Panc1 (cell line): ENCODE measurements at regions not wholly inside any gene's neighbourhood (a gene's known extent, or its start where the extent isn't known, plus 50 kb on each side); places are given as distances from the start of the nearest gene placed in this dataset.

ENCODE experiments used
- ATAC-seq: fragments of 200-7000 bp; cut with Tn5 transposase; 2 replicates; pipeline ENCODE4 v1.9.1; 2020; ENCODE audit warnings: mild to moderate bottlenecking, moderate library complexity
- BruUV-seq: library from RNA; stranded (reverse); fragments of 400-500 nt; replicated peaks from 2 replicates; lab custom pipeline; 2021; lab: Mats Ljungman, UMichigan
- CTCF ChIA-PET: fragments of 300-600 bp; sonication (Branson Sonifier 250); formaldehyde crosslinking; loops from one replicate; lab custom pipeline; 2022; ENCODE audit warnings: antibody characterized with exemption; lab: Charles Lee
- POLR2A ChIA-PET: fragments of 300-600 bp; sonication (Branson Sonifier 250); formaldehyde crosslinking; loops from one replicate; lab custom pipeline; 2022; ENCODE audit warnings: antibody characterized with exemption; lab: Charles Lee
- DNase-seq: peaks from one replicate; pipeline ENCODE4 v3.0.0-alpha.2; 2010; ENCODE audit warnings: low read depth, low spot score
- H3K27ac ChIP-seq: 2 replicates; pipeline ENCODE4 v1.5.1; 2011; ENCODE audit warnings: mild to moderate bottlenecking, low read length, inconsistent platforms
- H3K27me3 ChIP-seq: fragments of 200-500 bp; sonication (Bioruptor generic); 2 replicates; pipeline ENCODE4 v1.6.0; 2014; ENCODE audit warnings: low read length, inconsistent platforms; ENCODE audit not compliant: control insufficient read depth, insufficient read depth
- H3K36me3 ChIP-seq: fragments of 200-500 bp; sonication (Bioruptor generic); 2 replicates; pipeline ENCODE4 v1.5.1; 2014; ENCODE audit warnings: inconsistent platforms, mild to moderate bottlenecking, low read length, moderate library complexity; ENCODE audit not compliant: control insufficient read depth, insufficient read depth
- H3K4me1 ChIP-seq: 2 replicates; pipeline ENCODE4 v1.5.1; 2011; ENCODE audit warnings: inconsistent platforms, mild to moderate bottlenecking, low read length, moderate library complexity; ENCODE audit not compliant: control insufficient read depth, insufficient read depth
- H3K4me3 ChIP-seq, 2 experiments: 2 replicates each; pipeline ENCODE4 v1.5.1; 2011 to 2012; ENCODE audit warnings: low read depth in 2 of 2, low read length in 2 of 2, mild to moderate bottlenecking in 2 of 2, inconsistent platforms in 1 of 2, moderate library complexity in 1 of 2
- H3K9me3 ChIP-seq: fragments of 200-500 bp; sonication (Bioruptor generic); 2 replicates; pipeline ENCODE4 v1.5.1; 2014; ENCODE audit warnings: low read depth, mild to moderate bottlenecking, inconsistent platforms, low read length, moderate library complexity; ENCODE audit not compliant: control insufficient read depth, insufficient read depth
- CTCF ChIP-seq: fragments of 450-650 bp; IDR thresholded peaks from 2 replicates; pipeline ENCODE4 v1.5.1; 2017; ENCODE audit warnings: mild to moderate bottlenecking
- POLR2AphosphoS5 ChIP-seq: IDR thresholded peaks from 2 replicates; pipeline ENCODE4 v1.6.1; 2012; ENCODE audit warnings: mild to moderate bottlenecking, low read depth, low read length, moderate library complexity
- REST ChIP-seq, 2 experiments: IDR thresholded peaks; 2 replicates each; pipeline ENCODE4 v1.6.1; 2011 to 2012; ENCODE audit warnings: low read depth in 2 of 2, control low read depth in 1 of 2, low read length in 1 of 2, mild to moderate bottlenecking in 1 of 2, moderate library complexity in 1 of 2; ENCODE audit not compliant: insufficient read depth in 1 of 2
- SIN3A ChIP-seq: IDR thresholded peaks from 2 replicates; pipeline ENCODE4 v1.6.1; 2012; ENCODE audit warnings: low read depth, mild to moderate bottlenecking, low read length, moderate library complexity, borderline replicate concordance; ENCODE audit not compliant: insufficient read depth
- TCF7L2 ChIP-seq: IDR thresholded peaks from 2 replicates; pipeline ENCODE4 v1.6.1; 2011; ENCODE audit warnings: mild to moderate bottlenecking, low read depth, low read length, inconsistent platforms
- in situ Hi-C: cut with HindIII; loops from 2 replicates; pipeline ENCODE4 v1.10.0; 2016; ENCODE audit warnings: low sequenced_read_pairs, low pct_unique_long_range_greater_than_20kb
- intact Hi-C: fragments of 100-400 bp; cut with micrococcal nuclease; formaldehyde crosslinking; loops from one replicate; pipeline ENCODE4 v1.10.0; 2022; ENCODE audit not compliant: unreplicated experiment

- no peak overlapping the region for H3K4me3 ChIP-seq
- no peak for DNase-seq
- H3K9me3 ChIP-seq: no peaks in the 10 kb centered on the region
- H3K27me3 ChIP-seq: no peaks in the 10 kb centered on the region
- no peaks in the 10 kb centered on the region for H3K36me3 ChIP-seq
- in situ Hi-C loops (no loop called here), intact Hi-C loops (no loop called here)
- no peaks in the 10 kb centered on the region for H3K4me1 ChIP-seq
- no peak overlapping the region for H3K27ac ChIP-seq
- ATAC-seq: no peak
- ChIA-PET POLR2A (no interaction called here), CTCF (no interaction called here)
- no TSS peak for BruUV-seq
- TF ChIP-seq REST (IDR thresholded peaks at IDR 0.05; ENCODE audit: insufficient read depth in 1 of 2, low read depth in 2 of 2, low read length in 1 of 2) (no peak), POLR2AphosphoS5 (no peak), SIN3A (no peak), TCF7L2 (no peak), CTCF (no peak)
Measured at GRCh38 chr7:110454713-110455112, 636.2 kb upstream of the LRRN3 start.

GRCh38 chr7:110461621-110462020 lies 629.3 kb upstream of the LRRN3 start:
- in situ Hi-C loops: no loop called here
- Histone ChIP-seq H3K4me1 (no peaks in the 10 kb centered on the region), H3K27ac (no peak overlapping the region), H3K36me3 (no peaks in the 10 kb centered on the region), H3K9me3 (no peaks in the 10 kb centered on the region), H3K4me3 (no peak overlapping the region), H3K27me3 (no peaks in the 10 kb centered on the region)
- intact Hi-C loops: no loop called here
- DNase-seq: no peak
- ChIA-PET CTCF (no interaction called here), POLR2A (no interaction called here)
- BruUV-seq: no TSS peak
- no peak for ATAC-seq
- TF ChIP-seq SIN3A (no peak), REST (IDR thresholded peaks at IDR 0.05; ENCODE audit: insufficient read depth in 1 of 2, low read depth in 2 of 2, low read length in 1 of 2) (no peak), POLR2AphosphoS5 (no peak), TCF7L2 (no peak), CTCF (no peak)
